ENCODE measurements at regions not wholly inside any gene's neighbourhood (a gene's known extent, or its start where the extent isn't known, plus 50 kb on each side); places are given as distances from the start of the nearest gene placed in this dataset.

DNA sequence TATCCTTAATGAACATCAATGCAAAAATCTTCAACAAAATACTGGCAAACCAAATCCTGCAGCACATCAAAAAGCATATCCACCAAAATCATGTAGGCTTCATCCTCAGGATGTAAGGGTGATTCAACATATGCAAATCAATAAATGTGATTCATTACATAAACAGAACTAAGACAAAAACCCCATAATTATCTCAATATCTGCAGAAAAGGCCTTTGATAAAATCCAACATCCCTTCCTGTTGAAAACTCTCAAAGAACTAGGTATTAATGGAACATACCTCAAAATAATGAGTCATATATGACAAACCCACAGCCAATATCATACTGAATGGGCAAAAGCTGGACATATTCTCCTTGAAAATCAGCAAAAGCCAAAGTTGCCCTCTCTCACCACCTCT is 54.6 kb upstream of the DEPDC1 start:
- DNase-seq (ENCODE audit: low read depth) = no peak

DNA sequence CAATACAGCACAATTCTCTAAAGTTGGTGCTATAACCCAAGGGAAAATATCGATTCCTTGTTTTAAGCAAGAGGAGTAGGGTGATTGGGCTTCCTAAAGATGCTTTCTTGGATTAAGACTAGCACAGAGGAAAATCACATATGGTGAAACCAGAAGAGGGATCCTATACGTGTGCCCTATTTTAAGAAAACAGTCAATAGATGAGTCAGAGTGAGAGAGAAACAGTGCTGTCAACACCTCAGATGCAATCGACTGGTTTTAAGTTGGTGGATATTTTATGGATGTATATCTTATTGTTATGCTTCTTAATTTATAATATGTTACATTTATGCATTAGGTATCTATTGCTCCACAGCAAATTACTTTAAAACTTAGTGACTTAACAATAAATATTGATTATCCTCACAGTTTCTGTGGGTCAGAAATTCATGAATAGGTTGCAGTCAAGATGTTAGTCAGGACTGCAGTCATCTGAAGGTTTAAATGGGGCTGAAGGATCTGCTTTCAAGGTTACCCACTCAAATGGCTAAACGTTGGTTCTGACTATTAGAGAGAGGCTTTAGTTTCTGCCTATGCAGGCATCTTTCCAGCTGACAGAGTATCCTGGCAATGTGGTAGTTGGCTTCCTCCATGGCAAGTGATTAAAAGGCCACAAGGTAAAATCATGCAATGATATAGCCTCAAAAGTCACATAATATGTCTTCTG is 61.6 kb upstream of the DEPDC1 start:
- DNase-seq (ENCODE audit: low read depth) = no peak

- DNase-seq (ENCODE audit: low read depth) = no peak
Measured at GRCh38 chr1:68565923-68566322, 69.0 kb upstream of the DEPDC1 start.

- DNase-seq (ENCODE audit: low read depth) = no peak
Measured at GRCh38 chr1:68570871-68571270, 74.0 kb upstream of the DEPDC1 start.

- DNase-seq (ENCODE audit: low read depth) = no peak
Measured at GRCh38 chr1:68571454-68572235, 74.8 kb upstream of the DEPDC1 start.

DNA sequence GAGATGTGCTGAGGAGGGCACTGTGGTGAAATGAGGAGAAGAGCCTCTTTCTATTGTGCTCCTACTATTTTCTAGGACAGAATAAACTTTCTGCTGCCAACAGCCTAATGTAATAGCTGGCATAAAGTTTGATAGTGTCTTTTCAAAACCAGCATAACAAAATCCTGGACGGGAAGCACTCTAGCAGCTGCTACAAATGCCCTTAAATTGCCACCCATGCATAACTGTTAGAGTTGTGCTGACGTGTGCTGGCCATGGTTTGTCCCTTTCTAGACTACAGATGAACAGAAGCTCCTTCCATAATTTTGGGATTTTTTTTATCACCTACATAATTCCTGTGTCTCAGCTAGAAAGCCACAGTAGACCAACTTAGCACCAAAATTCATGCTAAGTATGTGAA is 88.5 kb upstream of the DEPDC1 start:
- DNase-seq (ENCODE audit: low read depth) = no peak

DNA sequence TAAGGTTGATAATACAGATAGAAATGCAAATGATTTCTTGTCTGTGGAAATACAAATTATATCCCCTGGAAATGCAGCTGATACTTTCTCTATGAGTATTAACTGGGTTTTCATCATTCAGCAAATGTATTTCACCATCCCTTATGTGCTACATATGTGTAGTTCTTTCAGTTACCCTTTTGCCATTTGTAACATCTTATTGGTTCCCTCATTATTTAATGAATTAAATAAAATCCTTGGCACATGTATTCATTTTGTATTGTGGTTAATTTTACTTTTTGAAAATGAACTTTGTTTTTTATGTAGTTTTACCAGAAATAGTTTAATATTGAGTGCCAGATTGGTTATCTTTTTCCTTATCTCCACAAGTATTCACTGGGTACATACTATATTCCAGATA is 89.9 kb upstream of the DEPDC1 start:
- no peak for DNase-seq (ENCODE audit: low read depth)

- no peak for DNase-seq (ENCODE audit: low read depth)
Measured at GRCh38 chr1:68588304-68588703, 91.4 kb upstream of the DEPDC1 start.

GRCh38 chr1:68590473-68590872 is 93.6 kb upstream of the DEPDC1 start:
- no peak for DNase-seq (ENCODE audit: low read depth)

DNA sequence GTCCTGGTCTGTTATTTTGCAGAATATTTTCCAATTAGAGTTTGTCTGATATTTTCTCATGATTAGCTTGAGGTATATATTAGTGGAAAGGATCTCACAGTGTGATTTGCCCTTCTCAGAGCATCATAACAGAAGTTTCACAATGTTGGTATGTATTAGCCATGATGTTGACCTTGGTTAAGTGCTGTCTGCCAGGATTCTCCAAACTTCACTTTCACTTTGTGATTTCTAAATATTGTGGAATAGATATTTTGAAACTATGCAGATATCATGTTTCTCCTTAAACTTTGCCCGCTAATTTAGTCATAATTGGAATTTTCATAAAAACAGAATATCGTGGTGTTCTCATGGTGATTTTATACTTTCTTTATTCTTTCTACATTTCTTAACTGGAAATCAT is 98.0 kb upstream of the DEPDC1 start:
- DNase-seq (ENCODE audit: low read depth) = no peak

DNA sequence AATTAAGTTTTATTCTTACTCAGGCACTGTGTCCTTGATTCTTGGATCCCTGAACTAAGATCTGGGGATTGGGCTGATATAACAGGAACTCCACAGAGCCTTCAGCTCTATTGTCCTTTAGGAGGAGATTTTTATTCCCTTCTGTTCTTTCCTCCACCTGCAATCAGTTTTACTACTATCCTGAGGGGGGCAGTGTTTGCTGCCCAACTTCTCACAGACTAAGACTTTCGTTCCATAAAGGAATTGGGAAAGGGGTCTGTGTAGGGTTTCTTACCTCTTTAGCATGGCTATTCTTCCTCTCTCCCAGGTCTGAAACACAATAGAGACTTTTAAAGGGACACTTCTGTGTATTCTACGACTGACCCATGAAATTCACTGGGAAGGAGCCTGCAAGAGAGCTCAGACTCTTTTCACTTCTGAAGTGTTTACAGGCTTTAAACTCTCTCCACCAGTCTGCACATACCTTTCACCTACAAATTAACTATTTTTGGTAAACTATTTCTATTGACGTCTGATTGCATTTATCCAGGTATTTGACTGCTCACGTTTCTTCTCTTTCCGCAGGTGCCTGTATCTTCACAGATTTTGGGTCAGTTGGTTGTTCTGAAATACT is 103.3 kb upstream of the DEPDC1 start:
- DNase-seq (ENCODE audit: low read depth) = no peak

DNA sequence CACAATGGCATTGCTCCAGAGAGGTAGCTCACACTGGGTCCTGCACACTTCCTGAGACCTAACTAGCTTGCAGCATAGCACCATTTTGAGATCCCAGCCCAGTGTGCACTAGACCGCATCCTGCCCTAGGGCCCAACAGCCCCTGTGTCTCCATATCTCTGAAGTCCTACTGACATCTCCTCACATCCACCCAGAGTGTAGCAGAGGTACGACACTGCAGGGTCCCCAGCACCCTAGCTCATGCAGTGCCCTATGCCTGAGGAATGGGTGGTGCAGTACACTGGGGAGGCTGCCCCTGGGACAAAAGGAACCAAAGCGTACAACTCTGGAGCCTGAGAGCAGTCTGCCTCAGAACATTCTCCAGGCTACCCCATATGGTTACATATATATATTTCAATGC is 111.4 kb upstream of the DEPDC1 start:
- no peak for DNase-seq (ENCODE audit: low read depth)

DNA sequence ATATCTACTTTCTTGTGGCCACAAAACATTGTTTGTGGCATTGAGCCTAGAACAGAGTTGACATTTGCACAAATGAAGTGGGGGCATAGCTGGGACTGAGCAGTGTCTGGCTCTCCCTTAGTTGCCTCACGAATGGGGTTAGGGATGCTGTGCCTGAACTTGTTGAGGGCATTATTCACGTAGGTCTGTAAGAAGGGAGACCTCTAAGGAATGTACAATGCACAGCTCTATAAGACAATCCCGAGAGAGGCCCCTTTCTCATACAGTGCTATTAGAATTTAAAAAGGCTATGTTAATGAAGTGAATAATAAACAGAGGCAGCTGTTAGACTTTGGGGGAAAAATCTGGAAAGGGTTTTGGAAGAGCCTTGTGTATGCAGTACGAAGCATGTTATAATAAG is 118.4 kb upstream of the DEPDC1 start:
- DNase-seq (ENCODE audit: low read depth) = no peak

DNA sequence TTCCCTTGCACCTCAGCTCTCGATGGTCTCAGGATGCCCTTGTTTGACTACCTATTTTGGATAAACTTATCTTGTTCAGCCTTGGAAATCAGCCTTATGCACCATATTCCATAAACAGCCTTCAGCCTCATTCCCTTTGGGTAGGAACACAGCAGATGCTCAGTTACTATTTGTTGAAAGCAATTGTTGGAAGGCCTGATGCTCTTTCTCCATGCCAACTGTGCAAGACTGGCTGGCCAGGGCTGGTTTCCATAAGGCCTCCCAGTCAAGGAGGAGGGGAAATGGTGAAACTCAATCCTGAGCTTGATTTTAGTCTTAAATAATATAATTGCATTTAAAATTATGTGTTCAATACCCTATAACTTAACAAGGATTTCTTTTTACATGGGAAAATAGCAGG is 121.1 kb upstream of the DEPDC1 start:
- no peak for DNase-seq (ENCODE audit: low read depth)

GRCh38 chr1:68620571-68620970 is 123.7 kb upstream of the DEPDC1 start:
- DNase-seq (ENCODE audit: low read depth) = no peak

- DNase-seq (ENCODE audit: low read depth) = no peak
Measured at GRCh38 chr1:68623700-68624099, 126.8 kb upstream of the DEPDC1 start.

- no peak for DNase-seq (ENCODE audit: low read depth)
Measured at GRCh38 chr1:68624233-68624632, 127.4 kb upstream of the DEPDC1 start.

DNA sequence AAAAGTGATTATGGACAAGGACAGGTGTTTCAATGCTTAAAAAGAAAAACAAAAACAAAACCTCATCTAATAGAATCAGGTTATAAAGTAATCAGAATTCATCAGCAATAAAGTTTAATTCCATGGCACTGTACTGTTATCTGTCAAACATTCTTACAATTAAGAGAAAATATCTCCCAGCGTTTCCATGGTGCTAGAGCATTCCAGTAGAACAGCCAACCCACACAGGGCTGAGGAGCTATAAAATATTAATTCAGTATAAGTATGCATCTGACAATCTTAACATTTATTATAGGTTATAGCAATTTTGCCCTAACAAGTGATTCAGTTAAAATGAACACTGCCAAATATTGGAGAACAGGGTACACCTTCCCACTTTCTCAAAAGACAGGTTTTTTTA is 128.7 kb upstream of the DEPDC1 start:
- no peak for DNase-seq (ENCODE audit: low read depth)

DNA sequence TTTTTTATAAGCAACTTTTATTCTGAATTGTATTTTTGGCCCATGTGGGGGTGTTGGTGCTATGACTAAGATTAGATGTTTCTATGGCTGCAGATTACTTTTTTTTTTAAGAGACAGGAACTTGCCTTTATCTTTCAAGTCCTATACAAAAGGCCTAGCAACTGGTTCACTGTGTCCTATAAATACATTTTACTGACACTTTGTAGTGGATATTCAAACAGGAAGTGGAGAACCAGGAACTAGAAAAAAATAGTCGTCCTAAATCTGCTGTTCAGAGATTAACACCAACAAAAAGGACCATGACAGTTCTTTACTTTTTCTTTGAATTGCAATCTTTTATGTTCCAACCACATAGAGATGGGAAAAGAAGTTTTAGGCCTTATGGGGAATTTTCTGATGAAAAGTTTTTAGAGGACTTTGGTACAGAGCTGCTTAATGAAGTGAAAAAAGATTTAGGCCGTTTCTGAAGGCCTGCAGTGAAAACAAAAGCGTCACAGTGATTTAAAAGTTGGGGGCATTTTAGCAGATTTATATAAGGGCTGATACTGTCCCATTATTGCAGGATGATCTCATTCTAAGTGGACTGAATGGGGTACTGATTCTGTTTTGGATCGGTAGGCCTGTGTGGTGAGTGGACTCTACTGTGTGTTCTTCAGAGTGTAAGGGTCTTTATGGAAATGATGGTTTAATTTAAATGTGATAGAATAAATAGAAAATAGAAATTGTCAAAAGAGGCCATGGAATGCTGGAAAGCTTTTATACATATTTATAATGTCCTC is 136.4 kb upstream of the DEPDC1 start:
- no peak for DNase-seq (ENCODE audit: low read depth)

DNA sequence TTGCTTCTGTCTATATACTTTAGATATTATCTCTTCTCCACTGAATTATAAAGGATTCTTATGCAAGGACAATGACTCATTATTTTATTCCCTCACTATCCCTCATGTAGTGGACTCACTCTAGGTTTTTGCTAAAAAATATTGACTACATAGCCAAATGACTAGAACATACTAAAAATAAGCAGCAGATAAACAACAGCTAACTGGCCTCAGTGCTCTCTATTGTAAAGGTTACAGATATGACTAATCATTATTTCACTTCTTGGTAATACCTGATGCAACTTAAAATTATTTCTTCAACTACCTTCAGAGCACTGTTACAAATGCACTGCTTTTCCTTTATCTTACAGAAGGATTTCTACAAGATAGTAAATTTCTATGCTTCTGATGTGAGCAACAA is 147.6 kb upstream of the DEPDC1 start:
- DNase-seq (ENCODE audit: low read depth) = no peak

DNA sequence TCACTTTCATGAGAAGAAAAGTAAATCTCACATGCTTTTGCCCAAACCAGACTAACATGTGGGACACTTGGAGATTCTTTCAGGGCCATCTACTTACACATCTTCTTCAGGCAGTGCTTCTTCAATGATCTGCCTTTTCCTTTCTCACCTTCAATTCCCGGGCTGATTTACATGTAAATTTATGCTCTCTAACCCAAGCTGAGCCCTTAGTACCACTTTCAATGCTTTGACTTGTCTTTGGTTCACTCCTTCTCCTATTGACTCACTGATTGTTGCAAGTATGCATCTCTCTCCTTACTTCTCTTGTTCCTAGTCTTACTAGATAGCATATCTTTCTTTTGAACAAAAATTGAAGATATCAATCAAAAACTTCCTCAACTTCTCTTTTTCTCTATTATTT is 154.2 kb upstream of the DEPDC1 start:
- no peak for DNase-seq (ENCODE audit: low read depth)

GRCh38 chr1:68653882-68654281 is 157.0 kb upstream of the DEPDC1 start:
- no peak for DNase-seq (ENCODE audit: low read depth)
